Mesendoderm (in vitro differentiated cells): ENCODE measurements at regions not wholly inside any gene's neighbourhood (a gene's known extent, or its start where the extent isn't known, plus 50 kb on each side); places are given as distances from the start of the nearest gene placed in this dataset.

ENCODE experiments used
- DNase-seq: peaks from one replicate; pipeline ENCODE4 v3.0.0; 2013
- H2AK5ac ChIP-seq: 2 replicates; pipeline ENCODE4 v1.6.1; 2013; ENCODE audit warnings: low read length, inconsistent platforms
- H2BK120ac ChIP-seq: 2 replicates; pipeline ENCODE4 v1.6.1; 2013; ENCODE audit warnings: low read depth, mild to moderate bottlenecking, low read length, moderate library complexity, mixed read lengths
- H2BK15ac ChIP-seq: replicated peaks from 2 replicates; pipeline ENCODE4 v1.6.1; 2013; ENCODE audit warnings: low read depth, mild to moderate bottlenecking, moderate library complexity
- H2BK5ac ChIP-seq: 2 replicates; pipeline ENCODE4 v1.6.1; 2013; ENCODE audit warnings: low read length, inconsistent platforms
- H3K18ac ChIP-seq: 2 replicates; pipeline ENCODE4 v1.6.1; 2013; ENCODE audit warnings: mild to moderate bottlenecking, low read length, mixed read lengths
- H3K23ac ChIP-seq: one replicate; pipeline ENCODE4 v1.6.1; 2013; ENCODE audit warnings: low read length
- H3K27ac ChIP-seq: 2 replicates; pipeline ENCODE4 v1.5.1; 2013; ENCODE audit warnings: low read depth, mild to moderate bottlenecking, inconsistent platforms, low read length, moderate library complexity
- H3K27me3 ChIP-seq: 2 replicates; pipeline ENCODE4 v1.6.1; 2013; ENCODE audit warnings: low read length, control low read depth, mild to moderate bottlenecking, inconsistent platforms; ENCODE audit not compliant: insufficient read depth, poor library complexity
- H3K36me3 ChIP-seq: 2 replicates; pipeline ENCODE4 v1.6.1; 2013; ENCODE audit warnings: low read length, inconsistent platforms; ENCODE audit not compliant: control insufficient read depth, insufficient read depth
- H3K4ac ChIP-seq: one replicate; pipeline ENCODE4 v1.6.1; 2013; ENCODE audit warnings: low read depth, mild to moderate bottlenecking, low read length, moderate library complexity
- H3K4me1 ChIP-seq: 2 replicates; pipeline ENCODE4 v1.6.1; 2013; ENCODE audit warnings: low read depth, low read length, inconsistent platforms; ENCODE audit not compliant: control insufficient read depth
- H3K4me2 ChIP-seq: 2 replicates; pipeline ENCODE4 v1.6.1; 2013; ENCODE audit warnings: low read length
- H3K4me3 ChIP-seq: 2 replicates; pipeline ENCODE4 v1.5.1; 2013; ENCODE audit warnings: mild to moderate bottlenecking, low read length
- H3K56ac ChIP-seq: one replicate; pipeline ENCODE4 v1.6.1; 2013; ENCODE audit warnings: low read length
- H3K79me1 ChIP-seq: 2 replicates; pipeline ENCODE4 v1.6.1; 2013; ENCODE audit warnings: low read length, inconsistent platforms
- H3K79me2 ChIP-seq: 2 replicates; pipeline ENCODE4 v1.6.1; 2013; ENCODE audit warnings: mild to moderate bottlenecking, low read length; ENCODE audit not compliant: control insufficient read depth, insufficient read depth
- H3K9ac ChIP-seq: 2 replicates; pipeline ENCODE4 v1.6.1; 2013; ENCODE audit warnings: low read length, inconsistent platforms
- H4K5ac ChIP-seq: one replicate; pipeline ENCODE4 v1.6.1; 2013; ENCODE audit warnings: low read length
- H4K8ac ChIP-seq: one replicate; pipeline ENCODE4 v1.6.1; 2013; ENCODE audit warnings: low read depth, mild to moderate bottlenecking, control low read depth, low read length, moderate library complexity
- WGBS: extraction: QIAGEN DNeasy Blood & Tissue Kit; methylation state at CpG from one replicate; pipeline ENCODE4 v1.1.7; 2013; ENCODE audit warnings: low lambda C conversion rate, missing lambda C conversion rate; ENCODE audit not compliant: insufficient coverage; ENCODE audit errors: extremely low coverage; 5-methylcytosine and 5-hydroxymethylcytosine counted together

- no peak overlapping the region for H3K4ac ChIP-seq
- H3K9ac ChIP-seq, result no peak overlapping the region
- H2BK120ac ChIP-seq, result no peak overlapping the region
- no peak overlapping the region for H2BK15ac ChIP-seq
- no peak overlapping the region for H3K27ac ChIP-seq
- H2AK5ac ChIP-seq, result no peak overlapping the region
- H3K4me1 ChIP-seq, result no peaks in the 10 kb centered on the region
- H3K36me3 ChIP-seq, result no peaks in the 10 kb centered on the region
- peak; percentile 19 for DNase-seq
- H3K27me3 ChIP-seq, result no peaks in the 10 kb centered on the region
- no peak overlapping the region for H3K4me3 ChIP-seq
- H4K5ac ChIP-seq, result no peak overlapping the region
- H4K8ac ChIP-seq, result no peak overlapping the region
- no peak overlapping the region for H3K23ac ChIP-seq
- no peak overlapping the region for H3K4me2 ChIP-seq
- no peaks in the 10 kb centered on the region for H3K79me2 ChIP-seq
- H3K56ac ChIP-seq, result no peak overlapping the region
- no peak overlapping the region for H3K18ac ChIP-seq
- no peak overlapping the region for H2BK5ac ChIP-seq
- H3K79me1 ChIP-seq, result no peaks in the 10 kb centered on the region
- no CpG with 5 or more reads among the region's 4 CpGs for WGBS
Observed at GRCh38 chr19:23855676-23856075, 59.0 kb upstream of the ZNF726 start.

GRCh38 chr19:23851966-23852365 lies 62.7 kb upstream of the ZNF726 start:
- Histone ChIP-seq H3K27me3 (no peaks in the 10 kb centered on the region), H4K5ac (no peak overlapping the region), H2BK5ac (no peak overlapping the region), H3K4me1 (no peaks in the 10 kb centered on the region), H3K4me2 (no peak overlapping the region), H3K79me1 (no peaks in the 10 kb centered on the region), H2BK15ac (no peak overlapping the region), H3K56ac (no peak overlapping the region), H3K4me3 (no peak overlapping the region), H3K4ac (no peak overlapping the region), H3K36me3 (no peaks in the 10 kb centered on the region), H3K18ac (no peak overlapping the region), H3K27ac (no peak overlapping the region), H3K9ac (no peak overlapping the region), H2AK5ac (no peak overlapping the region), H3K23ac (no peak overlapping the region), H3K79me2 (no peaks in the 10 kb centered on the region), H4K8ac (no peak overlapping the region), H2BK120ac (no peak overlapping the region)
- no peak for DNase-seq
- WGBS, result no CpG with 5 or more reads among the region's 5 CpGs

GRCh38 chr19:23832717-23833327 lies 74.1 kb upstream of the ZNF681 start:
- H4K5ac ChIP-seq, result no peak overlapping the region
- H3K27ac ChIP-seq, result no peak overlapping the region
- no peak overlapping the region for H3K23ac ChIP-seq
- H2BK15ac ChIP-seq, result no peak overlapping the region
- H3K4me3 ChIP-seq, result no peak overlapping the region
- H3K18ac ChIP-seq, result no peak overlapping the region
- H3K36me3 ChIP-seq, result no peaks in the 10 kb centered on the region
- no peak overlapping the region for H2AK5ac ChIP-seq
- H2BK5ac ChIP-seq, result no peak overlapping the region
- no peak overlapping the region for H3K9ac ChIP-seq
- H3K4me2 ChIP-seq, result no peak overlapping the region
- no peaks in the 10 kb centered on the region for H3K79me2 ChIP-seq
- no peaks in the 10 kb centered on the region for H3K4me1 ChIP-seq
- H2BK120ac ChIP-seq, result no peak overlapping the region
- DNase-seq, result no peak
- no peaks in the 10 kb centered on the region for H3K79me1 ChIP-seq
- no peak overlapping the region for H4K8ac ChIP-seq
- H3K56ac ChIP-seq, result no peak overlapping the region
- no peak overlapping the region for H3K4ac ChIP-seq
- no peaks in the 10 kb centered on the region for H3K27me3 ChIP-seq
- no CpG with 5 or more reads among the region's 2 CpGs for WGBS

GRCh38 chr19:23823952-23824389 lies 65.3 kb upstream of the ZNF681 start:
- Histone ChIP-seq H3K36me3 (no peaks in the 10 kb centered on the region), H3K79me1 (no peaks in the 10 kb centered on the region), H2BK5ac (no peak overlapping the region), H2AK5ac (no peak overlapping the region), H3K4me2 (no peak overlapping the region), H4K8ac (no peak overlapping the region), H4K5ac (no peak overlapping the region), H3K27ac (no peak overlapping the region), H3K4me3 (no peak overlapping the region), H3K27me3 (no peaks in the 10 kb centered on the region), H3K56ac (no peak overlapping the region), H3K23ac (no peak overlapping the region), H3K79me2 (no peaks in the 10 kb centered on the region), H2BK120ac (no peak overlapping the region), H2BK15ac (no peak overlapping the region), H3K18ac (no peak overlapping the region), H3K9ac (no peak overlapping the region), H3K4me1 (no peaks in the 10 kb centered on the region), H3K4ac (no peak overlapping the region)
- DNase-seq, result peak; percentile 87
- WGBS, result no CpG with 5 or more reads among the region's 2 CpGs

- peaks cover 2% of the 10 kb centered on the region for H3K79me1 ChIP-seq
- no peak overlapping the region for H3K56ac ChIP-seq
- no peak overlapping the region for H3K4me2 ChIP-seq
- H4K8ac ChIP-seq, result no peak overlapping the region
- H3K36me3 ChIP-seq, result no peaks in the 10 kb centered on the region
- no peak overlapping the region for H3K4me3 ChIP-seq
- DNase-seq, result peak; percentile 32
- no peak overlapping the region for H3K9ac ChIP-seq
- H3K27ac ChIP-seq, result no peak overlapping the region
- WGBS, result no CpG with 5 or more reads among the region's 1 CpG
- no peaks in the 10 kb centered on the region for H3K27me3 ChIP-seq
- H2BK120ac ChIP-seq, result no peak overlapping the region
- no peak overlapping the region for H2BK15ac ChIP-seq
- H4K5ac ChIP-seq, result no peak overlapping the region
- H3K23ac ChIP-seq, result no peak overlapping the region
- H3K4me1 ChIP-seq, result no peaks in the 10 kb centered on the region
- no peak overlapping the region for H3K18ac ChIP-seq
- H3K4ac ChIP-seq, result no peak overlapping the region
- H2AK5ac ChIP-seq, result no peak overlapping the region
- no peak overlapping the region for H2BK5ac ChIP-seq
- H3K79me2 ChIP-seq, result no peaks in the 10 kb centered on the region
Observed at GRCh38 chr19:23822735-23823134, 64.0 kb upstream of the ZNF681 start.

- H3K56ac ChIP-seq, result no peak overlapping the region
- H3K9ac ChIP-seq, result no peak overlapping the region
- H3K27me3 ChIP-seq, result no peaks in the 10 kb centered on the region
- WGBS, result no CpG with 5 or more reads among the region's 4 CpGs
- H3K36me3 ChIP-seq, result no peaks in the 10 kb centered on the region
- no peak overlapping the region for H2BK15ac ChIP-seq
- no peak overlapping the region for H3K18ac ChIP-seq
- H3K23ac ChIP-seq, result no peak overlapping the region
- no peak overlapping the region for H4K8ac ChIP-seq
- no peak overlapping the region for H2BK5ac ChIP-seq
- H3K4me3 ChIP-seq, result no peak overlapping the region
- no peak overlapping the region for H2AK5ac ChIP-seq
- H3K4me2 ChIP-seq, result no peak overlapping the region
- no peaks in the 10 kb centered on the region for H3K4me1 ChIP-seq
- peak; percentile 77 for DNase-seq
- no peak overlapping the region for H2BK120ac ChIP-seq
- no peak overlapping the region for H3K27ac ChIP-seq
- H3K79me2 ChIP-seq, result no peaks in the 10 kb centered on the region
- no peak overlapping the region for H4K5ac ChIP-seq
- H3K4ac ChIP-seq, result no peak overlapping the region
- peaks cover 2% of the 10 kb centered on the region for H3K79me1 ChIP-seq
Observed at GRCh38 chr19:23817519-23817918, 58.8 kb upstream of the ZNF681 start.
